ENCODE measurements at regions not wholly inside any gene's neighbourhood (a gene's known extent, or its start where the extent isn't known, plus 50 kb on each side); places are given as distances from the start of the nearest gene placed in this dataset.
"Not testable (repeated sequence)": the region's sequence is repeated elsewhere in the genome, so short reads cannot be mapped to it uniquely, and the experiment has no call there.

DNA sequence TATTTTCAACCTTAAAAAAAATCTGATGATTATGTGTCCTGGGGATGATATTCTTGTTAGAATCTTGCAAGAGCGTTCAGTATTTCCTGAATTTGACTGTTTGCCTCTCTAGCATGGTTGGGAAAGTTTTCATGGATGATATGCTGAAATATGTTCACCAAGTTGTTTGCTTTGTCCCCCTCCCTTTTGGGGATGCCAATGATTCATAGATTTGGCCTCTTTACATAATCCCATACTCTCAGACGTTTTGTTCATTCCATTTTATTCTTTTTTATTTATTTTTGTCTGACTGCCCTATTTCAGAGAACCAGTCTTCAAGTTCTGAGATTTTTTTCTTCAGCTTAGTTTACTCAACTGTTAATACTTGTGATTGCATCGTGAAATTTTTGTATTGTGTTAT is 415.1 kb downstream of the FAM47B start:
- no peak overlapping the region for H3K27ac ChIP-seq
- TF ChIP-seq ZFX (IDR thresholded peaks at IDR 0.05; ENCODE audit: borderline replicate concordance): no peak
- TF ChIP-seq, protein P1, sequence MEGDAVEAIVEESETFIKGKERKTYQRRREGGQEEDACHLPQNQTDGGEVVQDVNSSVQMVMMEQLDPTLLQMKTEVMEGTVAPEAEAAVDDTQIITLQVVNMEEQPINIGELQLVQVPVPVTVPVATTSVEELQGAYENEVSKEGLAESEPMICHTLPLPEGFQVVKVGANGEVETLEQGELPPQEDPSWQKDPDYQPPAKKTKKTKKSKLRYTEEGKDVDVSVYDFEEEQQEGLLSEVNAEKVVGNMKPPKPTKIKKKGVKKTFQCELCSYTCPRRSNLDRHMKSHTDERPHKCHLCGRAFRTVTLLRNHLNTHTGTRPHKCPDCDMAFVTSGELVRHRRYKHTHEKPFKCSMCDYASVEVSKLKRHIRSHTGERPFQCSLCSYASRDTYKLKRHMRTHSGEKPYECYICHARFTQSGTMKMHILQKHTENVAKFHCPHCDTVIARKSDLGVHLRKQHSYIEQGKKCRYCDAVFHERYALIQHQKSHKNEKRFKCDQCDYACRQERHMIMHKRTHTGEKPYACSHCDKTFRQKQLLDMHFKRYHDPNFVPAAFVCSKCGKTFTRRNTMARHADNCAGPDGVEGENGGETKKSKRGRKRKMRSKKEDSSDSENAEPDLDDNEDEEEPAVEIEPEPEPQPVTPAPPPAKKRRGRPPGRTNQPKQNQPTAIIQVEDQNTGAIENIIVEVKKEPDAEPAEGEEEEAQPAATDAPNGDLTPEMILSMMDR (IDR thresholded peaks at IDR 0.05): no peak

DNA sequence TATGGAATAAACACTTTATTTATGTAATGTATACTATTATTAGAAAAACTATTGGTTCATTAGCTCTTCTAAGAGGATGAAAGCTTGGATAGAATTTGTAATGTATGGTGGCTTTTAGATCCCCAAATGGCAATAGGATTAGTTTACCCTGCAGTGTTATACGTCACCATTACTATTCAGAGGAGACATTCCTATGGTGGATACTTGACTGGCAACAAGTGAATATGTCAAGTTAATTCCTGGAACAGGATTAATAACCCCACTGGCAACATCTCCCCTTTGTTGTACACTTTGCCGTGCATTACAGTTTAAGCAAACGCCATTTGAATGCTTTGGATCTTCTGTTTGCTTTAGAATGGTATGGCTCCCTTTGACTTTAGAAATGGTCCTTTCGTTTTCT is 420.3 kb downstream of the FAM47B start:
- no peak overlapping the region for H3K27ac ChIP-seq
- TF ChIP-seq ZFX (IDR thresholded peaks at IDR 0.05; ENCODE audit: borderline replicate concordance): no peak

DNA sequence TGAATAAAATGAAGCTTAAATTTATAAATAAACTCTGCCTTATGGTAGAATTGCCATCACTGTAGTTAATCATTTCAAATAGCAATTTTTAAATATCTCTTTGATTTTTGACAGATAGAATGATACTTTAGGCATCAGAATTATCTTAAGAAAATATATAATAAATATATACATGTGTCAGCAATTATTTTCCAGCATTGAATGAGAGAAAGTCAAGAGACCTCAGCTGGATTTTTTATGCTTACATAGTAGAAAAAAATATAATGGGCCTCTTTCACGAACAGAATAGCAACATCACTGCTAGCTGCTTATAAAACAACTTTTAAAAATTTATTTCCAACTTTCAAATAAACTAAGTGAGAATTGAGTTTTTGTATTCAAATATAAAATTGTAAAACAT is 424.0 kb upstream of the MAGEB16 start:
- TF ChIP-seq, protein P1 (IDR thresholded peaks at IDR 0.05): no peak
- TF ChIP-seq ZFX (IDR thresholded peaks at IDR 0.05; ENCODE audit: borderline replicate concordance): no peak
- no peak overlapping the region for H3K27ac ChIP-seq

DNA sequence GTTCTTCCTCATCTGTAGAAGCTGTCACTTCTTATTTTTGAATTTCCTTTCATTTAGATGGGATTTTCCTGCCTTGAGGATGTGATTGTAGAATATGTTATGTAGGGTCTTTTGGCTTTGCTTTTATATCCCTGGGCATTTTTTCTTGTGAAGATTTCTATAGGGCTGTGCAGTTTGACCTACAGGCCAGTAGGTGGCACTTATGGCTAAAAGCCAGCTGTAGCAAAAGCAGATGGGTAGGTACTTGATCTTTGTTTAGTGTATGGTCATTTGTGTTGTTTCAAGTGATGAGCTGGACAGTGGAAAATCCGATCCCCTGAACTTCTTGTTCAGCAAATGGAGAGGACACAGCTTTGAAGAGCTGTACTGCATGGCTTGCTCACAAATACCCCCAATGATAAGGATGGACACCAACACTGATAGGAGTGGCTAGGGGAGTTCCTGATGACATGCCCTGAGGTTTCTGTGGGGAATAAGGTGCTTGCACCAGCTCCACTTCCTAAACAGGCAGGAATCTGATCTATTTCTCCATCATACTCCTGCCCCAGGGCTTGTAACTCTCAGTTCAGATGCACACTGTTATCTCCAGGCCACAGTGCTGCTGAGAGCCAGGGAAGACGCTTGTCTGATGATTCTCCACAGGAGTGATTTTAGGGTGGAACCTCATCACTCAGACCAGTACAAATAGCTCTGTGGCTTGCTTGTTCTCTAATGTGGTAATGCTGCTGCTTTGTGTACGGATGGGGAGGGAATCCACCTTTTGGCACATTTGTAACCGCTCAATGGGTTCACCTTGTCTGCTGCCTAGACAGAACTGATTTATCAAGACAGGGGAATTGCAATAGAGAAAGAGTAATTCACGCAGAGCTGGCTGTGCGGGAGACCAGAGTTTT is 417.1 kb upstream of the MAGEB16 start:
- TF ChIP-seq, protein P1 (IDR thresholded peaks at IDR 0.05): peak; percentile 68
- no peak for TF ChIP-seq ZFX (IDR thresholded peaks at IDR 0.05; ENCODE audit: borderline replicate concordance)
- H3K27ac ChIP-seq: no peak overlapping the region

DNA sequence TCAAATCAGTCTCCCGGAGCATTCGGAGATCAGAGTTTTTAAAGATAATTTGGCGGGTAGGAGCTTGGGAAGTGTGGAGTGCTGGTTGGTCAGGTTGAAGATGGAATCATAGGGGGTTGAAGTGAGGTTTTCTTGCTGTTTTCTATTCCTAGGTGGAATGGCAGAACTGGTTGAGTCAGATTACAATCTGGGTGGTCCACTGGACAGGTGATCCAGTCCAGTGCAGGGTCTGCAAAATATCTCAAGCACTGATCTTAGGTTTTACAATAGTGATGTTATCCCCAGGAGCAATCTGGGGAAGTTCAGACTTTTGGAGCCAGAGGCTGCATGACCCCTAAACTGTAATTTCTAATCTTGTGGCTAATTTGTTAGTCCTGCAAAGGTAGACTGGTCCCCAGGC is 416.4 kb upstream of the MAGEB16 start:
- not testable (repeated sequence) for H3K27ac ChIP-seq

DNA sequence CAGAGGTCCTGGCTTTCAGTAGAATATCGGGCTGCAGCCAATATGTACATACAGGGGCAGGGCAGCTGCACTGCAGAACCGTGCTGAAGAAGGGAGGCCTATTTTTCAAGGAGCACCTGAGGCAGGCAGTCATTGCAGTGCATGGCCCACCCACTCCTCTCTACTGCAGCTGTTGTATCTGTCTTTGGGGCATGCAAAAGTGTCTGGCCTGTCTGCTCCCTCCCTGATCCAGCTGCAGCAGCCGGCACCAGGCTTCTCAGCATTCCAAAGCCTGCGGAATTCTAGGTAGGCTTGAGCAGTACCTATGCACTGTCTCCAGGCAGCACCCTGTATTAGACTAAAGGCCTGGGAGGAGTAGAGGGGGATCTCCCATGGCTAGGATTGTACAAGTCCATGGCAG is 415.2 kb upstream of the MAGEB16 start:
- H3K27ac ChIP-seq: no peak overlapping the region
- no peak for TF ChIP-seq ZFX (IDR thresholded peaks at IDR 0.05; ENCODE audit: borderline replicate concordance)
- TF ChIP-seq, protein P1 (IDR thresholded peaks at IDR 0.05): no peak

DNA sequence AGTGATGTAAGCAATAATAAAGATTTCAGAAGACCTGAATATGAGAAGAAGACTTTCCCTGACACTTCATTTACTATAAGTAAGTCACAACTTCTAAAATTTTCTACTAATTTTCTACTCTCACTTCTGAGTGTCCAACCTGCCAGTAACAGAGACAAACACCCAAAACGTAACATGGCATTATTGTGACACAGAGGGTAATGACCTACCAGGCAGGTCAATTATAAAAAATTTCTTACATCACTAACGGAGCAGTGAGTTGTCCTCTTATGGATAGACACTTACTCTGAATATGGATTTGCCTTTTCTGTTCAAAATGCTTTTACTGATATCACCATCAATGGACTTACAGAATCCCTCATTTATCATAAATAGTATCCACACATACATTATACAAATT is 405.9 kb upstream of the MAGEB16 start:
- TF ChIP-seq, protein P1 (IDR thresholded peaks at IDR 0.05): no peak
- no peak for TF ChIP-seq ZFX (IDR thresholded peaks at IDR 0.05; ENCODE audit: borderline replicate concordance)
- H3K27ac ChIP-seq: no peak overlapping the region

DNA sequence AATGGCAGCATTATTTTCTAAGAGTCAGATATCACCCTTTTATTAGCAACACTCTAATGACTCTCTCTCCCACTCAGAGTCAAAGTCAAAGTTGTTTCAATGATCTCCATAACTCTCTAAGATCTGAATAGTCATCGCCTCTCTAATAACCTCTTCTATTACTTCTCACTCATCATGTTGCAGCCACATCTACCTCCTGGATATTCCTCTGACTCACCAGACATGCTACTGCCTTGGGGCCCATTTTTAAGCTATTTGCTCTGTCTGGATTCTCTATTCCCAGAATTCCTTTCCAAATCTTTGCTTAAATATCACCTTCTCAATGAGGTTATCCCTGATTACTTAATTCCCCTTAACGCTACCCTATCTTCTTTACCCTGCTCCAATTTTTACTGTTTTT is 391.8 kb upstream of the MAGEB16 start:
- TF ChIP-seq, protein P1 (IDR thresholded peaks at IDR 0.05): no peak
- no peak for TF ChIP-seq ZFX (IDR thresholded peaks at IDR 0.05; ENCODE audit: borderline replicate concordance)
- H3K27ac ChIP-seq: no peak overlapping the region

Data from 22Rv1 (cell line).